ENCODE measurements at regions not wholly inside any gene's neighbourhood (a gene's known extent, or its start where the extent isn't known, plus 50 kb on each side); places are given as distances from the start of the nearest gene placed in this dataset.

DNA sequence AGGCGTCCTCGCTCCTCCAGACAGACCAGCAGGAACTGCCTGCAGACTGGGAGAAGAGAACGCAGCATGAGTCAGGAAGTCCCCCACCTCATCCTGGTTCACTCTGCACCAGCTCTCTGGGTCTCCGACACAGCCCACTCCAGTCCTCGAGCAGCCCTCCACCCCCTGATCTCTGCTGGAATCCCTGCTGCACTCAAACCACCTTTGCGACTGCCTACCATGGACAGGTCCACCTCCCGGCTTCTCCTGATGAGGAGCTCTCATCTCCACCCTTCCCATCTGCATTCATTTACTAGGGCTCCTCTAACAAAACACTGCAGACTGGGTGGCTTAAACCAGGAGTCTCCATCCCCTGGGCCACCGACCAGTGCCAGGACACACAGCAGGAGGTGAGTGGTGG, 202.3 kb upstream of the IGF1R start:
- no peaks in the 10 kb centered on the region for H3K9me2 ChIP-seq (replicated peaks; ENCODE audit: low read length)
- no peaks in the 10 kb centered on the region for H3K9me3 ChIP-seq (ENCODE audit: low read length)
- no peak overlapping the region for H3K9ac ChIP-seq (ENCODE audit: low read length)
- H3F3A ChIP-seq (ENCODE audit: low read length, unreplicated experiment): no peaks in the 10 kb centered on the region
- H3K27me3 ChIP-seq (ENCODE audit: low read length): peaks cover 61% of the 10 kb centered on the region
- no peaks in the 10 kb centered on the region for H3K79me2 ChIP-seq (ENCODE audit: low read length)
- no peak overlapping the region for H3K4me2 ChIP-seq (ENCODE audit: low read length)
- no peaks in the 10 kb centered on the region for H3K36me3 ChIP-seq (ENCODE audit: low read depth, low read length)
- H3K27ac ChIP-seq (ENCODE audit: low read length): no peak overlapping the region
- no peak overlapping the region for H3K4me3 ChIP-seq (ENCODE audit: low read length)
- CTCF ChIA-PET: no interaction called here
- H4K20me1 ChIP-seq (ENCODE audit: low read length): no peaks in the 10 kb centered on the region
- no TSS peak for BruUV-seq (replicated peaks)
- peaks cover 9% of the 10 kb centered on the region for H3K4me1 ChIP-seq (ENCODE audit: insufficient read depth, low read length)
- DNase-seq (no peak), ATAC-seq (no peak)
- TF ChIP-seq, protein P1, sequence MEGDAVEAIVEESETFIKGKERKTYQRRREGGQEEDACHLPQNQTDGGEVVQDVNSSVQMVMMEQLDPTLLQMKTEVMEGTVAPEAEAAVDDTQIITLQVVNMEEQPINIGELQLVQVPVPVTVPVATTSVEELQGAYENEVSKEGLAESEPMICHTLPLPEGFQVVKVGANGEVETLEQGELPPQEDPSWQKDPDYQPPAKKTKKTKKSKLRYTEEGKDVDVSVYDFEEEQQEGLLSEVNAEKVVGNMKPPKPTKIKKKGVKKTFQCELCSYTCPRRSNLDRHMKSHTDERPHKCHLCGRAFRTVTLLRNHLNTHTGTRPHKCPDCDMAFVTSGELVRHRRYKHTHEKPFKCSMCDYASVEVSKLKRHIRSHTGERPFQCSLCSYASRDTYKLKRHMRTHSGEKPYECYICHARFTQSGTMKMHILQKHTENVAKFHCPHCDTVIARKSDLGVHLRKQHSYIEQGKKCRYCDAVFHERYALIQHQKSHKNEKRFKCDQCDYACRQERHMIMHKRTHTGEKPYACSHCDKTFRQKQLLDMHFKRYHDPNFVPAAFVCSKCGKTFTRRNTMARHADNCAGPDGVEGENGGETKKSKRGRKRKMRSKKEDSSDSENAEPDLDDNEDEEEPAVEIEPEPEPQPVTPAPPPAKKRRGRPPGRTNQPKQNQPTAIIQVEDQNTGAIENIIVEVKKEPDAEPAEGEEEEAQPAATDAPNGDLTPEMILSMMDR (conservative IDR thresholded peaks at IDR 0.05; ENCODE audit: low read depth, low read length): no peak
- TF ChIP-seq EZH2phosphoT487 (IDR thresholded peaks at IDR 0.05; ENCODE audit: borderline replicate concordance, low read length) (no peak), EZH2 (IDR thresholded peaks at IDR 0.05; ENCODE audit: low read length, unreplicated experiment) (no peak)
- POLR2A ChIA-PET (ENCODE audit: unreplicated experiment): no interaction called here
- H2AFZ ChIP-seq (ENCODE audit: low read length): no peak overlapping the region
- intact Hi-C loops (cut with micrococcal nuclease): no loop called here

DNA sequence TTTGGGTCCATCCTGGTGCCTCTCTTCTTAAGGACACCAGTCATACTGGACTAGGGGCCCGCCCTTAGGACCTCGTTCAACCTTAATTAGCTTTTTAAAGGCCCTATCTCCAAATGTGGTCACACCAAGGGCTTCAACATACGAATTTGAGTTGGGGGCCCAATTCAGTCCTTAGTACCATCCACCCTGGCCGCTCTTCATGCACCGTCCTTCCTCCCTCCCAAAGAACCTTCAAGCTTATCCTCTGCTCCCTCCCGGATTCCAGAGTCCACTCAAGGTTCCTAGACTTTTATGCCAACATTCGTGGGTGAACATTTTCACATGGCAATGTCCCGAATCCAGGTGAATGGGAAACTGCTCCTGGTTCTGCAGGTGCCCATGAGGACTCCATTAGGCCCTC, 201.3 kb upstream of the IGF1R start:
- H3K27me3 ChIP-seq (ENCODE audit: low read length): peaks cover 63% of the 10 kb centered on the region
- no peaks in the 10 kb centered on the region for H3K9me2 ChIP-seq (replicated peaks; ENCODE audit: low read length)
- no peak overlapping the region for H3K4me2 ChIP-seq (ENCODE audit: low read length)
- intact Hi-C loops (cut with micrococcal nuclease): no loop called here
- no peaks in the 10 kb centered on the region for H3K36me3 ChIP-seq (ENCODE audit: low read depth, low read length)
- no peaks in the 10 kb centered on the region for H3F3A ChIP-seq (ENCODE audit: low read length, unreplicated experiment)
- H3K27ac ChIP-seq (ENCODE audit: low read length): no peak overlapping the region
- no TSS peak for BruUV-seq (replicated peaks)
- no peak overlapping the region for H3K9ac ChIP-seq (ENCODE audit: low read length)
- no peaks in the 10 kb centered on the region for H3K79me2 ChIP-seq (ENCODE audit: low read length)
- H2AFZ ChIP-seq (ENCODE audit: low read length): no peak overlapping the region
- H3K9me3 ChIP-seq (ENCODE audit: low read length): no peaks in the 10 kb centered on the region
- no peak for DNase-seq
- POLR2A ChIA-PET (ENCODE audit: unreplicated experiment): no interaction called here
- no peak for ATAC-seq
- TF ChIP-seq, protein P1 (conservative IDR thresholded peaks at IDR 0.05; ENCODE audit: low read depth, low read length): no peak
- TF ChIP-seq EZH2 (IDR thresholded peaks at IDR 0.05; ENCODE audit: low read length, unreplicated experiment) (no peak), EZH2phosphoT487 (IDR thresholded peaks at IDR 0.05; ENCODE audit: borderline replicate concordance, low read length) (no peak)
- H3K4me1 ChIP-seq (ENCODE audit: insufficient read depth, low read length): peaks cover 9% of the 10 kb centered on the region
- CTCF ChIA-PET: no interaction called here
- no peaks in the 10 kb centered on the region for H4K20me1 ChIP-seq (ENCODE audit: low read length)
- no peak overlapping the region for H3K4me3 ChIP-seq (ENCODE audit: low read length)

DNA sequence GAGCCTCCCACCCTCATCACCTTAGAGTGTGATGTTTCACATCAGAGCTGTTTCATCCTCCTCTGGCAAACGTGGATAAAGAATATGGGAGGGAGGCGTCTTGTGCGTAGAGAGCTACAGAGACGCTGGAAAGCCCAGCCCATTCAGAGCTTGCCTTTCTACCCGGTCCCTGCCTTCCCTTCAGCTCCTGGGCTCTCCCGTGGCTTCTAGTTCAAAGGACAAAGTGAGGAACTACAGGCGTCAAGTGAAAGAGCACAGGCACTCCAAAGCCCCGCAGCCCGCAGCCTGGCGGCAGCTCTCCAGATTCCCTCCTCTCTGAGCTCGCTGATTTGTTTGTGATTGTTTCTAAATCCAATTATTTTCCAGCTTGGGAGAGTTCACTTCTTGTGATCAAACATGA, 197.1 kb upstream of the IGF1R start:
- CTCF ChIA-PET: no interaction called here
- no peak overlapping the region for H3K4me2 ChIP-seq (ENCODE audit: low read length)
- H3K9ac ChIP-seq (ENCODE audit: low read length): no peak overlapping the region
- no peaks in the 10 kb centered on the region for H3K79me2 ChIP-seq (ENCODE audit: low read length)
- intact Hi-C loops (cut with micrococcal nuclease): no loop called here
- H3K9me2 ChIP-seq (replicated peaks; ENCODE audit: low read length): no peaks in the 10 kb centered on the region
- BruUV-seq (replicated peaks): no TSS peak
- H3K27ac ChIP-seq (ENCODE audit: low read length): no peak overlapping the region
- no peaks in the 10 kb centered on the region for H3K36me3 ChIP-seq (ENCODE audit: low read depth, low read length)
- no peaks in the 10 kb centered on the region for H3K9me3 ChIP-seq (ENCODE audit: low read length)
- no peak overlapping the region for H3K4me3 ChIP-seq (ENCODE audit: low read length)
- H4K20me1 ChIP-seq (ENCODE audit: low read length): no peaks in the 10 kb centered on the region
- H3K27me3 ChIP-seq (ENCODE audit: low read length): peaks cover 49% of the 10 kb centered on the region
- DNase-seq (no peak), ATAC-seq (no peak)
- no peaks in the 10 kb centered on the region for H3F3A ChIP-seq (ENCODE audit: low read length, unreplicated experiment)
- no peaks in the 10 kb centered on the region for H3K4me1 ChIP-seq (ENCODE audit: insufficient read depth, low read length)
- no peak overlapping the region for H2AFZ ChIP-seq (ENCODE audit: low read length)
- POLR2A ChIA-PET (ENCODE audit: unreplicated experiment): no interaction called here
- TF ChIP-seq EZH2 (IDR thresholded peaks at IDR 0.05; ENCODE audit: low read length, unreplicated experiment) (no peak), EZH2phosphoT487 (IDR thresholded peaks at IDR 0.05; ENCODE audit: borderline replicate concordance, low read length) (no peak)
- TF ChIP-seq, protein P1 (conservative IDR thresholded peaks at IDR 0.05; ENCODE audit: low read depth, low read length): no peak
